Forelimb muscle (tissue), 1 donor: ENCODE measurements at regions not wholly inside any gene's neighbourhood (a gene's known extent, or its start where the extent isn't known, plus 50 kb on each side); places are given as distances from the start of the nearest gene placed in this dataset.
"Not testable (repeated sequence)": the region's sequence is repeated elsewhere in the genome, so short reads cannot be mapped to it uniquely, and the experiment has no call there.

ENCODE experiments used
- DNase-seq: peaks from one replicate; pipeline ENCODE4 v3.0.0-alpha.2; 2013; ENCODE audit warnings: low read depth

DNA sequence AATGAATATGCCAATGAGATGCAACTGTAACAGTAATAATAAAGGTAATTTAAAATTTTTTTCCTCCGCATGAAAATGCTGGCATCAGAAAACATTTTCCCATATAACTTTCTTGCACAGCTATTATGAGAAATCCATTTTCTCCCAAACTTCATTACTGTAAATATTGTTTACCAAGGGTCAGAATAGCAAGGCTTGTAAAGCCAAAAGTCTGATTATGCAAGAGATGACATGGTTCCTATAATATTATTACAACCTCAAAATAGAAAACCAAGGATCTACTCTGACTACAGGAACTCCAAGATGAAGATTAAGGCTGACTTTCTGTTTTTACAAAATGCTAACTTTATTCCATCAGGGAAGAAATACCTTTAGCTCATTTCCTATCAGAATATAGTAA, 162.7 kb upstream of the CDK1 start:
- DNase-seq, result no peak

GRCh38 chr10:60614363-60614762, 163.9 kb upstream of the CDK1 start:
- no peak for DNase-seq

GRCh38 chr10:60613434-60613833, 164.8 kb upstream of the CDK1 start:
- no peak for DNase-seq

GRCh38 chr10:60611291-60611747, 167.0 kb upstream of the CDK1 start:
- no peak for DNase-seq

GRCh38 chr10:60607372-60607771, 170.9 kb upstream of the CDK1 start:
- no peak for DNase-seq

- DNase-seq, result no peak
These were observed 171.8 kb upstream of the CDK1 start for GRCh38 chr10:60606343-60607080.

DNA sequence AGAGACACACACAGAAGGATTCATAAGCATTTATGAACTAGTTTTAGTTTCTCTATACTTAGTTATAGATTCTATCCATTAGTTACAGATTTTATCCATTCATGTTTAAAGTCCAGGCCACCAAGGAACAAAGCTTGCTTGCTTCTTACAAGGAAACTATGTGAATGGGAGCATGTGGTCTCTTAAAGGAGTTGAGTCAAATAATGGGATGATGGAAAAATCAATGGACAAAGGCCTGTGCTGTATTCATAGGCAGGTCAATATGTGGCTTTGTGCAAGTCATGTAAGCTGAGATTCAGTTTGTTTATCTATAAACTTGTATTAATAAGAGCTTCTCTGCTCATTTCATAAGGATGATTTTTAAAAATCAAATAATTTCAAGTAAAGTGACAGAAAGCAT, 172.8 kb upstream of the CDK1 start:
- DNase-seq, result no peak

DNA sequence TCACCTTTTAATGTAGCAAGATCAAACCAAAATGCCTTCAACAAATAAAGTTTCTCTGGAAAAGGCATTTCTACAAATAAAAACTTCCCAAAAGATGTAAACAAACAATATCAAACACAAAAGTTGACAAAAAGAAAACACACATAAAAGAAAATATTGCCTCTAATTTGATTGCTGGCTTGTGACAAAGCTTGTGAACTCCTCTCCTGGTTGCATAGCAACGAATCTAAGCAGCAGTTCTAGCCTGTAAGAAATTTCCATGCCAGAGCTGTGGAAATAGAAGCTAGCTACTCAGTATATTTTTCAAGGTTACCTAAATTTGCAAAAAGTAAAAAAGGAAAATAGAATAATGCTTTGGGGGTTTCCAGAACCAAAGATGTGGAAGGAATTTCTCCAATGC, 173.9 kb upstream of the CDK1 start:
- no peak for DNase-seq

GRCh38 chr10:60597513-60597912, 180.8 kb upstream of the CDK1 start:
- DNase-seq, result no peak

DNA sequence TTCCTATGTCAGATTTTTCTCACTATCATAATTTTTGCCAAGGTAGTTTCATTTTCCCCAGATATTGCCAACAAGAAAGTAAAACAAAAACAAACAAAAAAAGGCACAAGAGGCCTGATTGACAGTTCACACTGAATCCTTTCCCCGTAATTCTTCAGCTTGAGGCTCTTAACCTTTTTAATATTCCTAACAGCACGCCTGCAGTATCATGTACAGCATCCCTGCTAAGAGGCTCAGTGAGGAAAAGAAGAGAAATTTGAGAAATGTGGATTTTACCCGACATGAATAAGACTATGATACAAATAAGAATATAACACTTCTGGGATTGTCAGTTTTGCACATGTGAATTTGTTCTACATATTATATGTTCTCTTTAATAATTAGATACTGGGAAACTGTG, 182.4 kb upstream of the CDK1 start:
- no peak for DNase-seq

DNA sequence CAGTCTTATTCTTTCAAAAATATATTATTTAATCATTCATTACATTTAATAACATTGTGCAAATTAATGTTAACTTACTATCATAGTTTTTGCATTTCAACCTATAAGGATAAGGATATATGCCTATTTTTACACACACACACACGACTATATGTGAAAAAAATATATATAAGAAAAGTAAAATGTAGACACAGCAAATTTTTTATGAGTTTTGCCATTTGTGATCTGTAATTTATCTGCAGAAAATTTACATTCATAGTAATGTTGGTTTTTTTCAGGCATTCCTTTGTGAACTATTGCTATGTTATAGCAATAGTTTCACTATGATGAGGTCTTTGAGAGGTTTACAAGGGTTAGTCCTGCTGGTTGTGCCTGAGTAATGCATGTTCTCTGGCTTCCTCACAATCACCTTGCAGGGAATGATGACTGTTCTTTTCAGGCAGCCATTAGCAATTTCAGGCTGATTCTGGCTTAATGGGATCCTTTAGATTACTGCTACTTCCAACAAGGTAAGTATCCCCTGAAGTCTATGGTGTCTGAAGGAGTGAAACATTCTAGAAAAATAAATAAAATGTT, 183.7 kb upstream of the CDK1 start:
- no peak for DNase-seq

DNA sequence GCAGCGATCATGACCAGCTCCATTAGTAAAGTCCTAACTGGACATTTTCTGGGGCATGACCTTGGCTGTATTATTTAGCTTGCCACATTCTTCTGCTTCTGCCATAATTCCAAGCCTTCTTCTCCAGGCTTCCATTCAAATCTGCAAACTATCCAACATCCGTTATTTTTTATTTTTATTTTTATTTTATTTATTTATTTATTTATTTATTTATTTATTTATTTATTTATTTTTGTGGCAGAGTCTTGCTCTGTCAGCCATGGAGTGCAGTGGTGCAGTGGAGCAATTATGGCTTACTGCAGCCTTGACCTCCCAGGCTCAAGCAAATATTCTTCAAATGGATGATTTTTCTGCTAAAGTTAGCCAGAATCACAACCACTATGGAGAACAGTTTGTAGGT, 187.2 kb upstream of the CDK1 start:
- DNase-seq, result no peak

DNA sequence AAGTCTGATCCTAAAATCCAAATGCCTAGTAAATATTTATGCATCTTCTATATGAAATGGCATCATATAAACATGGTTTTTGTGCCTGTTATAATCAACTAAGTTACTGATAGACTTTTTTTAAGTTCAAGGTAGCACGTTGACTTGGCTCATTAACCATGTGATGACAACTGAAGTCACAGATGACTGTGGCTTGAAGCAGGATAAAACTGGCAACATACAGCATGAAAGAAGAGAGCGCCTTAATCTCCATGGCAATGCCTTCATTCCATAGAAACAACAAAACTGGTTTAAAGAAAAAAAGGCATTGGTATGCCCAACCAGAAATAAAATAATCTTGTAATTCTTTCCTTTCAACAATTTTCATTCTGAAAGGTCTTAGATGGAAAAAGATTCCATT, 188.9 kb upstream of the CDK1 start:
- DNase-seq, result no peak

- not testable (repeated sequence) for DNase-seq
These were observed 192.1 kb upstream of the ANK3 start for GRCh38 chr10:60581782-60582181.

DNA sequence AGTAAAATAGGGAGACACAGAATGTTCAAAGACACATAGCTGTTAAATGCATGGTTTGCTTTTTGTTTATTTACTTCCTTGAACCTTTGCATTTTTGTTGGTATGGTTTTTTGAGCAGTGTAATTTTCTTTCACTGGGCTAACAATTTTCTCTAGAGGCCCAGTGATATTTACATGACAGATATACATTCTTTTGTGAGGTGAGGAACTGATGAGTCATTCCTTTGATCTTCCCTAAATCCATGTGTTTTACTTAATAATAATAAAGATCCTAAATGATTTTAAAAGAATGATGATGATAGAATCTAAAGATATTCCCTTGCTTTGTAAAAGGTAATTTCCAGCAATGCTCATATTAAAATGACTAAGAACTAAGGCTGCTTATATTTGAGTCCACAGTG, 188.5 kb upstream of the ANK3 start:
- DNase-seq, result no peak

DNA sequence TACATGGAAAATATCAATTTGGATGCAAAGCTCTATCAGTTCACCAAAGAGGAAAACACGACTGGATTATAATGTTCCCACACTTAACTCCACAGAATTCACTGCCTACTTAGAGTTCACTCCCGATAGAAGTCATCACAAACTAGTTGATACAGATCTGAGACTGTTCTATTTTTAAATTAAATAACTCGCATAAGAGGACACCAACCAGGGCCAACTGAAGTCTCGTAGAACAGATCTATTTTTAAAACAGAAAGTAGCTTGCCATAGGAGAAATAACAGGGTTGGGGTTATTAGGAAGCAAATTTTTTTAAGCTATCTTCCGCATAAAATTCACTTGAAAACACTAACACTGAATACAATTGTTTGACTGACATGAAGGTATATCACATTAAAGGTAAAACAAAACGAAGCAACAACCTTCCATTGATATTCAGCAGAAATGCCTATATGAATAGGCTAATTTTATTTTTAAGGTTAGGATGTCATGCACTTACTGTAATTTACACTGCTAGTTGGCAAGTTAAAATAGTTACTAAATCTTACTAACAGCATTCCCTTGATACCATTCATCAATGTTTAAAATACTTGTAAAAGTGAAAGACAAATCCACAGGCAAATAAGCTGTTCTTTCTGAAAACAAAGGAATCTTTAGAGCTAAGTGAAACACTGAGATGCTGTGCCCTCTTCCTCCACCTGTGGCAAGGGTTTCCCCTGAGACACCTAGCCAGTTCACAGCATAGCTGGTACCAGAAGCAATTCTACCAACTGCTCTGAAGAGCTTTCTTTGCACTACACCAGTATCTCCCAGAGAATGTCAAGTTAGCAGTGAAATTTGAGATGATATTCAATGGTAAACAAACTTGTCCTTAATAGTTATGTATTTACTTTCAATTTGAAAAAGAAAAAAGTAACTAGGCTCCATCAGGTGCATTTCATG, 186.7 kb upstream of the ANK3 start:
- DNase-seq, result no peak

DNA sequence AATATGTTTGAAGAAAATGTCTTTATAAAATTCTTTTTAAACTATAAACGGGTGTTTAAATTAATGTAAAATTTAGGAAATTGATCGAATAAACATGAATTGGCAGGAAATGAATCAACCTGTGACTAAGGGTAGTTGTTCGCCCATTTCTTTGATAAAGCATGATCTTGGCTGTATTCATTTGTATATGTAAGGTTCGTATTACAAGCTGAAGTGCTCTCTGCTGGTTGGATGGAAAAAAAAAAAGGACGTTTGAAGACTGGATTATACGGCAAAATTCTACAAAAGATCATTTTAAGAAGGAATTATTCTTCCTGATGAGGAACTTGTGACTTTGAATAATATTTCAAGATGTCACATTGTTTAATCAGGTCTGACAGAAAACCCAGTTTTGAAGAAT, 185.4 kb upstream of the ANK3 start:
- no peak for DNase-seq

DNA sequence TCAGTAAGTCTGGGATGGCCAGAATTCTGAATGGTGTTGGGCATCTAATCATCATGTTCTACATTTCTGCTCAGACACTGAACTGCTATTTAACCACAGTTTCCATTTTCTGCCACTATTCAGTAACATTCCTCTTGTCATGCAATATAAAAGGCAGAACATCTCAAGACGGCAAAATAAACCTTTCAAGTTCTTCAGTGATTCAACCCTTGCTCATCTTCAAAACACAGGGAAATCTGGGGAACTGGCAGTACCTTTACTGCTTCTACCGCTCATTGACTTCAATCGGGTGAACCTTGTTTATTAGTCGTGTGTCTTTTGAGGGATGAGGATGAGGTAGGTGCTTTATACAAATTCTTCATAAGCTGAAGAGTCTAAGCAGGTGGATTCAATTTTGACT, 184.7 kb upstream of the ANK3 start:
- DNase-seq, result no peak

DNA sequence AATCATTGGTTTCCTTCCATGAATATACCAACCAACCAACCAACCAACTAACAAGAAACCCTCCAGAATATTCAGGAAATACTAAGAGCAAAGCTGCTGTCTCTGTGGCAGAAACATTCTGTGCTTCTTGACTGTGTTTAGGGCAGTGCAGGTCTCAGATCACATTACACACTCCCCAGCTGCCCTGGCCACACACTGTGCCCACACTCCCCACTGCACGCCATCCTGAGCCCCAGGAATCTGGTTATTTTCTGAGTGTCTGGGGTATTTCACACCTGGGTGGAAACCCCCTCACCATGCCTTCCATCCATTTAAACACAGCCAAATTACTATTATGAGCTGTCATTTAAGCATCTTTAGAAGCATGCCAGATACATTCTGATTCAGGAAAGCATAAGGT, 183.7 kb upstream of the ANK3 start:
- DNase-seq, result no peak

GRCh38 chr10:60572511-60573194, 183.0 kb upstream of the ANK3 start:
- DNase-seq, result peak; percentile 51

DNA sequence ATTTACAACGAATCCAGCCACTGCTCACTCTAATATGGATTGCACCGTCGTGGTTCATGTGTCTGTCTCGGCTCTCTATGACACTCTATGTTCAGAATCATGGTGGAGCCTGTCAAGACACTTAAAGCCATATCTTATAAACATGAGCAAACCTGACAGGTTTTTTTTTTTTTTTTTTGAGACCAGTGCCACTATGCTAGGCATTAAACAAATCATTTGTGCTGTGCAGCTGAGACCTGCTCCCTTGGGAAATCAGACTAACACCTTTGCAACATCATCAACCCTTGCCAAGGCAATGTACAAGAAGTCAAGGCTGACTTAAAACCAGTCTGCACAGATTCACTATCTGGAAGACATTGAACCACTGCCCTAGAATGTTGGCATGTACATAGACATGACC, 181.2 kb upstream of the ANK3 start:
- DNase-seq, result no peak

GRCh38 chr10:60570272-60570865, 180.7 kb upstream of the ANK3 start:
- no peak for DNase-seq
